ENCODE measurements at regions not wholly inside any gene's neighbourhood (a gene's known extent, or its start where the extent isn't known, plus 50 kb on each side); places are given as distances from the start of the nearest gene placed in this dataset.

GRCh38 chr16:60979119-60979518 is 1057.1 kb downstream of the CDH8 start:
- TF ChIP-seq CTCF (IDR thresholded peaks at IDR 0.05; ENCODE audit: poor library complexity, severe bottlenecking): no peak
- TF ChIP-seq POLR2AphosphoS5 (IDR thresholded peaks at IDR 0.05): no peak
- TF ChIP-seq TAF1 (IDR thresholded peaks at IDR 0.05; ENCODE audit: low read depth): no peak
- TF ChIP-seq REST (IDR thresholded peaks at IDR 0.05; ENCODE audit: borderline replicate concordance): no peak
- TF ChIP-seq RAD21 (conservative IDR thresholded peaks at IDR 0.05): no peak
- no peak for TF ChIP-seq MXI1 (conservative IDR thresholded peaks at IDR 0.05; ENCODE audit: poor library complexity, severe bottlenecking)
- TF ChIP-seq EZH2 (IDR thresholded peaks at IDR 0.05; ENCODE audit: borderline replicate concordance, insufficient read depth, low read length, poor library complexity, severe bottlenecking): no peak
- TF ChIP-seq SMC3 (conservative IDR thresholded peaks at IDR 0.05; ENCODE audit: poor library complexity): no peak

Data from neural cell (in vitro differentiated cells).